IMR-90 (cell line): ENCODE measurements at regions not wholly inside any gene's neighbourhood (a gene's known extent, or its start where the extent isn't known, plus 50 kb on each side); places are given as distances from the start of the nearest gene placed in this dataset.

ENCODE experiments used
- ATAC-seq: fragments of 200-7000 bp; cut with Tn5 transposase; 2 replicates; pipeline ENCODE4 v1.9.1; 2020; ENCODE audit warnings: low read depth, mild to moderate bottlenecking, moderate library complexity
- BruUV-seq: library from RNA; stranded (reverse); fragments of 400-500 nt; replicated peaks from 2 replicates; lab custom pipeline; 2021; lab: Mats Ljungman, UMichigan
- CTCF ChIA-PET: fragments of 300-600 bp; formaldehyde crosslinking; extraction: SDS; loops from one replicate; lab custom pipeline; 2021; ENCODE audit warnings: antibody characterized with exemption; lab: Yijun Ruan, JAX
- POLR2A ChIA-PET: fragments of 300-600 bp; sonication (Branson Sonifier 250); formaldehyde crosslinking; loops from one replicate; lab custom pipeline; 2022; ENCODE audit warnings: antibody characterized with exemption; ENCODE audit not compliant: unreplicated experiment; lab: Charles Lee
- DNase-seq: peaks from one replicate; pipeline ENCODE4 v3.0.0; 2013
- H2AFZ ChIP-seq: replicated peaks from 2 replicates; pipeline ENCODE3; 2013; ENCODE audit warnings: low read length, mild to moderate bottlenecking; ENCODE audit not compliant: poor library complexity
- H2AK5ac ChIP-seq: 2 replicates; pipeline ENCODE4 v1.6.1; 2013; ENCODE audit warnings: low read depth, low read length, inconsistent platforms
- H2AK9ac ChIP-seq: replicated peaks from 2 replicates; pipeline ENCODE3; 2013; ENCODE audit warnings: mild to moderate bottlenecking, low read depth, low read length, moderate library complexity; ENCODE audit not compliant: poor library complexity
- H2BK120ac ChIP-seq: 2 replicates; pipeline ENCODE4 v1.6.1; 2013; ENCODE audit warnings: low read depth, low read length, inconsistent platforms
- H2BK15ac ChIP-seq: 3 replicates; pipeline ENCODE4 v1.6.1; 2013; ENCODE audit warnings: low read depth, low read length, inconsistent platforms
- H2BK20ac ChIP-seq: 2 replicates; pipeline ENCODE4 v1.6.1; 2013; ENCODE audit warnings: low read depth, mild to moderate bottlenecking, inconsistent platforms, low read length, moderate library complexity
- H2BK5ac ChIP-seq: 2 replicates; pipeline ENCODE4 v1.6.1; 2013; ENCODE audit warnings: mild to moderate bottlenecking, low read depth, low read length, inconsistent platforms; ENCODE audit not compliant: poor library complexity, severe bottlenecking
- H3K14ac ChIP-seq: replicated peaks from 2 replicates; pipeline ENCODE4 v1.6.1; 2013; ENCODE audit warnings: low read depth, low read length, inconsistent platforms
- H3K18ac ChIP-seq: 2 replicates; pipeline ENCODE4 v1.6.1; 2013; ENCODE audit warnings: low read depth, low read length, control low read depth
- H3K23ac ChIP-seq: 2 replicates; pipeline ENCODE4 v1.6.1; 2013; ENCODE audit warnings: low read depth, low read length, inconsistent platforms
- H3K27ac ChIP-seq: 2 replicates; pipeline ENCODE4 v1.5.1; 2013; ENCODE audit warnings: mild to moderate bottlenecking, control low read depth, low read length; ENCODE audit not compliant: insufficient read depth
- H3K27me3 ChIP-seq: 2 replicates; pipeline ENCODE4 v1.6.1; 2013; ENCODE audit warnings: low read length; ENCODE audit not compliant: control insufficient read depth, insufficient read depth
- H3K36me3 ChIP-seq: 2 replicates; pipeline ENCODE4 v1.6.1; 2013; ENCODE audit warnings: low read length, mixed read lengths; ENCODE audit not compliant: control insufficient read depth, insufficient read depth
- H3K4ac ChIP-seq: 2 replicates; pipeline ENCODE4 v1.6.1; 2013; ENCODE audit warnings: low read depth, low read length, inconsistent platforms
- H3K4me1 ChIP-seq: 2 replicates; pipeline ENCODE4 v1.6.1; 2013; ENCODE audit warnings: low read length, mixed read lengths; ENCODE audit not compliant: control insufficient read depth, insufficient read depth
- H3K4me2 ChIP-seq: 2 replicates; pipeline ENCODE4 v1.6.1; 2013; ENCODE audit warnings: low read depth, mild to moderate bottlenecking, control low read depth, low read length, moderate library complexity
- H3K4me3 ChIP-seq: 2 replicates; pipeline ENCODE4 v1.5.1; 2013; ENCODE audit warnings: low read depth, mild to moderate bottlenecking, control low read depth, low read length, moderate library complexity; ENCODE audit not compliant: insufficient read depth
- H3K56ac ChIP-seq: 2 replicates; pipeline ENCODE4 v1.6.1; 2013; ENCODE audit warnings: low read length, inconsistent platforms; ENCODE audit not compliant: insufficient read depth; ENCODE audit errors: extremely low read depth
- H3K79me1 ChIP-seq, 2 experiments: 2 replicates each; pipeline ENCODE4 v1.6.1; 2013; ENCODE audit warnings: low read length in 2 of 2, inconsistent platforms in 1 of 2, low read depth in 1 of 2
- H3K9ac ChIP-seq: 2 replicates; pipeline ENCODE4 v1.6.1; 2013; ENCODE audit warnings: low read depth, low read length, control low read depth
- H3K9me1 ChIP-seq: 2 replicates; pipeline ENCODE4 v1.6.1; 2013; ENCODE audit warnings: low read length, inconsistent platforms; ENCODE audit not compliant: insufficient read depth
- H3K9me3 ChIP-seq: 2 replicates; pipeline ENCODE4 v1.6.1; 2013; ENCODE audit warnings: low read length; ENCODE audit not compliant: control insufficient read depth, insufficient read depth
- H4K20me1 ChIP-seq: 2 replicates; pipeline ENCODE4 v1.6.1; 2013; ENCODE audit warnings: low read length, inconsistent platforms; ENCODE audit not compliant: insufficient read depth
- H4K5ac ChIP-seq: 2 replicates; pipeline ENCODE4 v1.6.1; 2013; ENCODE audit warnings: mild to moderate bottlenecking, low read depth, low read length, control low read depth
- H4K8ac ChIP-seq, 2 experiments: 2 replicates each; pipeline ENCODE4 v1.6.1; 2013; ENCODE audit warnings: low read depth in 2 of 2, low read length in 2 of 2, control low read depth in 1 of 2, inconsistent platforms in 1 of 2
- H4K91ac ChIP-seq: 2 replicates; pipeline ENCODE4 v1.6.1; 2013; ENCODE audit warnings: low read depth, low read length, inconsistent platforms; ENCODE audit not compliant: insufficient read depth
- BHLHE40 ChIP-seq: fragments of 150-350 bp; IDR thresholded peaks from 2 replicates; pipeline ENCODE4 v1.6.1; 2016; ENCODE audit warnings: mild to moderate bottlenecking, low read depth, low read length
- CEBPB ChIP-seq: IDR thresholded peaks from 2 replicates; pipeline ENCODE4 v1.6.1; 2012; ENCODE audit warnings: low read depth, low read length, improper control_type of control experiment
- CTCF ChIP-seq: conservative IDR thresholded peaks from 2 replicates; pipeline ENCODE4 v1.5.1; 2012; ENCODE audit warnings: mild to moderate bottlenecking, low read depth, low read length, improper control_type of control experiment
- ELK1 ChIP-seq: fragments of 150-350 bp; IDR thresholded peaks from 2 replicates; pipeline ENCODE4 v1.6.1; 2016; ENCODE audit warnings: low read depth, mild to moderate bottlenecking, low read length, moderate library complexity, borderline replicate concordance
- FOS ChIP-seq: fragments of 150-350 bp; IDR thresholded peaks from 2 replicates; pipeline ENCODE4 v1.6.1; 2016; ENCODE audit warnings: low read depth, low read length
- MAFK ChIP-seq: IDR thresholded peaks from 2 replicates; pipeline ENCODE4 v1.6.1; 2012; ENCODE audit warnings: low read depth, low read length, improper control_type of control experiment
- RCOR1 ChIP-seq: IDR thresholded peaks from 2 replicates; pipeline ENCODE4 v1.6.1; 2012; ENCODE audit warnings: mild to moderate bottlenecking, low read length, improper control_type of control experiment; ENCODE audit not compliant: insufficient replicate concordance
- WGBS, 2 experiments: methylation state at CpG; one replicate each; pipeline versions ENCODE4 v1.1.5 to v1.1.7; 2013; ENCODE audit warnings: missing lambda C conversion rate in 2 of 2; ENCODE audit not compliant: insufficient read length in 1 of 2; ENCODE audit errors: extremely low coverage in 2 of 2; 5-methylcytosine and 5-hydroxymethylcytosine counted together
- dilution Hi-C: fragments of 300-500 bp; cut with HindIII; formaldehyde crosslinking; loops from one replicate; pipeline ENCODE4 v1.14.3; 2018; ENCODE audit warnings: low sequenced_read_pairs; ENCODE audit not compliant: unreplicated experiment
- in situ Hi-C: fragments of 300-500 bp; cut with MboI; formaldehyde crosslinking; loops from 3 replicates; pipeline ENCODE4 v1.14.3; 2019; ENCODE audit warnings: low sequenced_read_pairs, inconsistent platforms, mixed read lengths
- intact Hi-C: fragments of 100-400 bp; cut with micrococcal nuclease; formaldehyde crosslinking; loops from 2 replicates; pipeline ENCODE4 v1.10.0; 2022

- CTCF ChIA-PET = no interaction called here
- no TSS peak for BruUV-seq
- H2BK15ac ChIP-seq = no peak overlapping the region
Observed at GRCh38 chr15:77843546-77843945, 210.8 kb upstream of the LINGO1 start.

More at GRCh38 chr15:77843546-77843945, 210.8 kb upstream of the LINGO1 start:
- Histone ChIP-seq H4K8ac (no peak overlapping the region), H3K9ac (no peak overlapping the region), H3K36me3 (no peaks in the 10 kb centered on the region), H2BK20ac (no peak overlapping the region), H3K4me1 (0 out of 2 replicates have a peak, but pooled peaks cover 3% of the 10 kb centered on the region), H3K27me3 (peaks cover 34% of the 10 kb centered on the region), H3K4ac (no peak overlapping the region), H4K20me1 (no peaks in the 10 kb centered on the region), H4K5ac (no peak overlapping the region), H3K9me1 (no peaks in the 10 kb centered on the region), H3K56ac (no peak overlapping the region), H3K18ac (no peak overlapping the region), H3K9me3 (no peaks in the 10 kb centered on the region), H2BK120ac (no peak overlapping the region), H2AK9ac (no peak overlapping the region), H2AFZ (no peak overlapping the region), H3K14ac (no peak overlapping the region), H3K4me2 (no peak overlapping the region), H3K27ac (no peak overlapping the region), H3K4me3 (no peak overlapping the region), H2BK5ac (no peak overlapping the region), H3K23ac (no peak overlapping the region), H4K91ac (no peak overlapping the region), H3K79me1 (no peaks in the 10 kb centered on the region), H2AK5ac (no peak overlapping the region)
- intact Hi-C loops = no loop called here
- ATAC-seq (no peak), DNase-seq (no peak)
- dilution Hi-C loops = no loop called here
- POLR2A ChIA-PET = no interaction called here
- in situ Hi-C loops = no loop called here
- no CpG with 5 or more reads among the region's 5 CpGs for WGBS, 2 experiments
- no peak for TF ChIP-seq FOS
- no peak for TF ChIP-seq BHLHE40
- no peak for TF ChIP-seq RCOR1
- TF ChIP-seq CEBPB = no peak
- TF ChIP-seq MAFK = no peak
- TF ChIP-seq ELK1 = no peak
- no peak for TF ChIP-seq CTCF
